Left renal pelvis (tissue), 4 donors: ENCODE measurements at regions not wholly inside any gene's neighbourhood (a gene's known extent, or its start where the extent isn't known, plus 50 kb on each side); places are given as distances from the start of the nearest gene placed in this dataset.

Experiments used
- DNase-seq, 4 donors: peaks; one replicate each; pipeline ENCODE4 v3.0.0-alpha.2; 2013; ENCODE audit warnings: low read depth in 4 of 4, low spot score in 3 of 4

GRCh38 chr2:200725596-200725995 lies 86.1 kb upstream of the BZW1 start:
- DNase-seq = no peak

GRCh38 chr2:200728630-200729029 lies 83.1 kb upstream of the BZW1 start:
- DNase-seq = no peak

GRCh38 chr2:200730302-200730701 lies 81.4 kb upstream of the BZW1 start:
- no peak for DNase-seq

GRCh38 chr2:200730960-200731359 lies 80.8 kb upstream of the BZW1 start:
- no peak for DNase-seq

GRCh38 chr2:200732866-200733265 lies 78.8 kb upstream of the BZW1 start:
- no peak for DNase-seq

- no peak for DNase-seq
These were observed 78.0 kb upstream of the BZW1 start for GRCh38 chr2:200733713-200734198.

GRCh38 chr2:200735061-200735460 lies 76.6 kb upstream of the BZW1 start:
- DNase-seq = no peak

- no peak for DNase-seq
These were observed 75.0 kb upstream of the BZW1 start for GRCh38 chr2:200736646-200737274.

- no peak for DNase-seq
These were observed 74.1 kb upstream of the BZW1 start for GRCh38 chr2:200737585-200737984.

- no peak for DNase-seq
These were observed 73.1 kb upstream of the BZW1 start for GRCh38 chr2:200738590-200738989.

GRCh38 chr2:200740907-200741306 lies 70.8 kb upstream of the BZW1 start:
- no peak for DNase-seq

- no peak for DNase-seq
These were observed 70.1 kb upstream of the BZW1 start for GRCh38 chr2:200741468-200742202.

- DNase-seq = no peak
These were observed 69.3 kb upstream of the BZW1 start for GRCh38 chr2:200742426-200742825.

- no peak for DNase-seq
These were observed 68.6 kb upstream of the BZW1 start for GRCh38 chr2:200743042-200743676.

- DNase-seq = no peak
These were observed 67.5 kb upstream of the BZW1 start for GRCh38 chr2:200744201-200744602.

- no peak for DNase-seq
These were observed 65.4 kb upstream of the BZW1 start for GRCh38 chr2:200746301-200746700.

GRCh38 chr2:200747668-200748618 lies 63.8 kb upstream of the BZW1 start:
- peak in 1 of 4 donors; percentile 14 for DNase-seq

- DNase-seq = no peak
These were observed 62.9 kb upstream of the BZW1 start for GRCh38 chr2:200748779-200749178.

- no peak for DNase-seq
These were observed 61.9 kb upstream of the BZW1 start for GRCh38 chr2:200749631-200750322.

- no peak for DNase-seq
These were observed 61.3 kb upstream of the BZW1 start for GRCh38 chr2:200750323-200750910.
